ENCODE measurements at regions not wholly inside any gene's neighbourhood (a gene's known extent, or its start where the extent isn't known, plus 50 kb on each side); places are given as distances from the start of the nearest gene placed in this dataset.

DNA sequence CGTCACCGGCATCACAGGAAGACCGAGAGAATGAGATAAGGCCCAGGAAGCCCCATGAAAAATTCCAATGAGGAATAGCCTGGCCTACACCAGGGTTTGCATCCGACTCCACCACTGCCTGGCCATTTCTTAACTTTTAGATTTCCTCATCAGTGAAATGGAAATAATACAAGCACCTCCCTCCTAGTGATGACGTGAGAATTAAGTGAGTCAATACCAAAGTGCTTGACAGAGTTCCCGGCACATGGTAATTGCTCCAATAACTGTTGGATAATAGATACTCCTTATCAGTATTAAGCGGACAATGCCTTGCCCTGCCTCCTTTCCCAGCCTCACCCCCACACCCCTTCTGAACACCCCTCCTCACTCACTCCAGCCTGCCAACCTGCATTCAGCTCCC is 105.4 kb downstream of the TLE3 start:
- TF ChIP-seq POLR2A (IDR thresholded peaks at IDR 0.05), result no peak
- TF ChIP-seq, protein P1, sequence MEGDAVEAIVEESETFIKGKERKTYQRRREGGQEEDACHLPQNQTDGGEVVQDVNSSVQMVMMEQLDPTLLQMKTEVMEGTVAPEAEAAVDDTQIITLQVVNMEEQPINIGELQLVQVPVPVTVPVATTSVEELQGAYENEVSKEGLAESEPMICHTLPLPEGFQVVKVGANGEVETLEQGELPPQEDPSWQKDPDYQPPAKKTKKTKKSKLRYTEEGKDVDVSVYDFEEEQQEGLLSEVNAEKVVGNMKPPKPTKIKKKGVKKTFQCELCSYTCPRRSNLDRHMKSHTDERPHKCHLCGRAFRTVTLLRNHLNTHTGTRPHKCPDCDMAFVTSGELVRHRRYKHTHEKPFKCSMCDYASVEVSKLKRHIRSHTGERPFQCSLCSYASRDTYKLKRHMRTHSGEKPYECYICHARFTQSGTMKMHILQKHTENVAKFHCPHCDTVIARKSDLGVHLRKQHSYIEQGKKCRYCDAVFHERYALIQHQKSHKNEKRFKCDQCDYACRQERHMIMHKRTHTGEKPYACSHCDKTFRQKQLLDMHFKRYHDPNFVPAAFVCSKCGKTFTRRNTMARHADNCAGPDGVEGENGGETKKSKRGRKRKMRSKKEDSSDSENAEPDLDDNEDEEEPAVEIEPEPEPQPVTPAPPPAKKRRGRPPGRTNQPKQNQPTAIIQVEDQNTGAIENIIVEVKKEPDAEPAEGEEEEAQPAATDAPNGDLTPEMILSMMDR (IDR thresholded peaks at IDR 0.05), result no peak
